C4-2B (cell line): ENCODE measurements at regions not wholly inside any gene's neighbourhood (a gene's known extent, or its start where the extent isn't known, plus 50 kb on each side); places are given as distances from the start of the nearest gene placed in this dataset.

Experiments
- H3K27ac ChIP-seq: fragments of 450-650 bp; 2 replicates; pipeline ENCODE4 v1.5.1; 2017
- ZFX ChIP-seq: fragments of 450-650 bp; IDR thresholded peaks from 2 replicates; pipeline ENCODE4 v1.6.1; 2017
- TF ChIP-seq, protein P1 (sequence below): fragments of 450-650 bp; conservative IDR thresholded peaks from 2 replicates; pipeline ENCODE4 v1.5.1; 2017; ENCODE audit warnings: mild to moderate bottlenecking

DNA sequence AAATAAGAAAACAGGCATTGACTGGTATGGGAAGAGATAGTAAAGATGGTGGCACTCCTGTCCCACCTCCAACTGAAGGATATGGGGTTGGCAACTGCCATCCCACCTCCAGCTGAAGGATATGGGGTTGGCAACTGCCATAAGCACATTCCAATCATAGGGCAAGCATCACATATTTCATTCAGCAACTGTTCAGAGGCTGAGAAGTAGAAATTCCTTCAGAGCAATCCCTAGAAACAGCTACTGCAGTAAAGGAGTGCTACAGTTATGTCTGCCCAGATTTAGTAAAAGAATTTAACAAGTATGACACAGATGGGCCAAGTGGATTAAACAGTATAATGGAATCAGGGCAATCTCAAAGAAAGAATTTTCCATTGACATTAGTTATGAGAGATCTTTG, 156.8 kb downstream of the IMPG2 start:
- no peak for TF ChIP-seq ZFX
- TF ChIP-seq, protein P1, sequence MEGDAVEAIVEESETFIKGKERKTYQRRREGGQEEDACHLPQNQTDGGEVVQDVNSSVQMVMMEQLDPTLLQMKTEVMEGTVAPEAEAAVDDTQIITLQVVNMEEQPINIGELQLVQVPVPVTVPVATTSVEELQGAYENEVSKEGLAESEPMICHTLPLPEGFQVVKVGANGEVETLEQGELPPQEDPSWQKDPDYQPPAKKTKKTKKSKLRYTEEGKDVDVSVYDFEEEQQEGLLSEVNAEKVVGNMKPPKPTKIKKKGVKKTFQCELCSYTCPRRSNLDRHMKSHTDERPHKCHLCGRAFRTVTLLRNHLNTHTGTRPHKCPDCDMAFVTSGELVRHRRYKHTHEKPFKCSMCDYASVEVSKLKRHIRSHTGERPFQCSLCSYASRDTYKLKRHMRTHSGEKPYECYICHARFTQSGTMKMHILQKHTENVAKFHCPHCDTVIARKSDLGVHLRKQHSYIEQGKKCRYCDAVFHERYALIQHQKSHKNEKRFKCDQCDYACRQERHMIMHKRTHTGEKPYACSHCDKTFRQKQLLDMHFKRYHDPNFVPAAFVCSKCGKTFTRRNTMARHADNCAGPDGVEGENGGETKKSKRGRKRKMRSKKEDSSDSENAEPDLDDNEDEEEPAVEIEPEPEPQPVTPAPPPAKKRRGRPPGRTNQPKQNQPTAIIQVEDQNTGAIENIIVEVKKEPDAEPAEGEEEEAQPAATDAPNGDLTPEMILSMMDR: no peak

DNA sequence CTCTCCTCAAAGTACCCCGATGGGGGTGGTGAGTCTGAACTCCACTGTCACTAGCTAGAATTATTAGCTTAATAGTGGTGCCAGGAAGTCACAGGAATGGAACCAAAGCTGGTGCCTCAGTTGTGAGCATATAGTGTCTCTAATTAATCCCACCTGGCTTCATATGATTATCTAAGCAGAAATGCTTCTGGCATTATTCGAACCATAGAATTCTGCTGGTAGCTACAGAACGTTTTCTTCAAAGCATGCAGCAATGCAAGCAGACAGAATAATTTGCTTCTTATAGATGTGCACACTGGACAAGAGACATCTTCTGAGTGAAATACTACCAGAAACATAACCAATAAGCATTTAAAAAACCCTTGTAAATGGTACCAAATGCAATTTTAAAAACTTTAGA, 160.9 kb downstream of the IMPG2 start:
- TF ChIP-seq, protein P1: no peak
- TF ChIP-seq ZFX: no peak

More for the DNA sequence above, 156.8 kb downstream of the IMPG2 start:
- no peak overlapping the region for H3K27ac ChIP-seq

DNA sequence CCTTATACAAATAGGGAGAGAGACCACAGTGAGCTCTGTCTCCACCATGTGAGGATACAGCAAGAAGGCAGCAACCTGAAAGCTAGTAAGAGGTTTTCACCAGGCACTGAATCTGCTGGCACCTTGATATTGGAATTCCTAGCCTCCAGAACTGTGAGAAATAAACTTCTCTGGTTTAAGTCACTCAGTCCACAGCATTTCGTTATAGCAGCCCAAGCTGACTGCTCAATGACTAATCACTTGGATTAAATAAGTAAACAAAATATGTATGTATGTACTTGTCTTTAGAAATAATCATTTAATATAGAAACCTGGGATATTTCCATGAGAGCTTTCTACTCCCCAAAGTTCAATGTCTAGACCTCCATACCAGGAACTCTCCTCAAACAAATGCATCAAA, 162.0 kb downstream of the IMPG2 start:
- TF ChIP-seq ZFX: no peak
- TF ChIP-seq, protein P1: no peak
- H3K27ac ChIP-seq: no peak overlapping the region

More for the DNA sequence above, 160.9 kb downstream of the IMPG2 start:
- no peak overlapping the region for H3K27ac ChIP-seq

DNA sequence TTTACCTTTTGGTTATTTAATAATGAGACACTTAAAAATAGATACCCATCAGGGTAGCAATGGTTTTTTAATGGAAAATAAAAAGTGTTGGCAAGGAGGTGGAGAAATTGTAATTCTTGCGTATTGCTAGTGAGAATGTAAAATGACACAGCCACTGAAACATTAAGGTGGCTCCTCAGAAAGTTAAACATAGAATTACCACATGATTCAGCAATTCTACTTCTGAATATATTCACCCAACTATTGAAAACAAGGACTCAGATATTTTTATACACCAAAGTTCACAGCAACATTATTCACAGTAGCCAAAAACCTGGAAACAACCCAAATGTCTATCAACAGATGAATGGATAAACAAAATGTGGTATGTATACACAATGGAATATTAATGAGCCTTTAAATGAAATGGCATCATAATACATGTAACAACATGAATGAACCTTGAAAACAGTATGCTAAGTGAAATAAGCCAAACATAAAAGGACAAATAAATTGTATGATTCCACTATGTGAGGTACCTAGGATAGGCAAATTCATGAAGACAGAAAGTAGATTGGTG, 163.5 kb downstream of the IMPG2 start:
- no peak for TF ChIP-seq ZFX
- TF ChIP-seq, protein P1: no peak
- no peak overlapping the region for H3K27ac ChIP-seq

DNA sequence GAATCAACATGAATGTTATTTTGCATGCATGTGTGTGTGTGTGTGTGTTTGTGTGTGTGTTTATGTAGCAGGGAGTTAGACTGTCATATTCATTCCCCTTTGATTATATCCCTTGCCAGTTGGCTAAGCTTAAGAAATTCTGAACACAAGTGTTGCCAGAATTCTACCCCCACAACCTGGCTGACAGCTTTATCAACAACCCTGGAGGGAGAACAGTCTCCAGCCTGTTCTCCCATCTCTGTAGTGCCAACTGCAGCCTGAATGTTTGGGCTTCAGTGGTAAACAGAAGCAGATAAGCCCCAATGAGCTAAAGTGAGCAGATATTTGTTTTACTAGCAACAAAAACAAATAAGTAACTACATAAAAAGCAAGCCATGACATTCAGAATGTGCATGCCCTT, 162.6 kb upstream of the ABI3BP start:
- H3K27ac ChIP-seq: no peak overlapping the region
- TF ChIP-seq ZFX: no peak
- TF ChIP-seq, protein P1: no peak

DNA sequence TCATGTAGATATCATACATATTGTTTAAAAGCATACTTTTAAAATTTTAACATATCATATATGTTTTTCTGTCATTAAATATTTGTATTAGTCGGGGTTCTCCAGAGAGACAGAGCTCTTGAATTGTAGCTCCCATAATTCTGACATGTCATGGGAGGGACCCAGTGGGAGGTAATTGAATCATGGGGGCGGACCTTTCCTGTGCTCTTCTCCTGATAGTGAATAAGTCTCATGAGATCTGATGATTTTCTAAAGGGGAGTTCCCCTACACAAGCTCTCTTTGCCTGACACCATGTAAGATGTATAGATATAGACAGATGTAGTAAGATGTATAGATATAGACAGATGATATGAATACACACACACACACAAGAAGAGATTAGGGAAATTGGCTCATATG, 161.2 kb upstream of the ABI3BP start:
- TF ChIP-seq, protein P1: no peak
- H3K27ac ChIP-seq: no peak overlapping the region

DNA sequence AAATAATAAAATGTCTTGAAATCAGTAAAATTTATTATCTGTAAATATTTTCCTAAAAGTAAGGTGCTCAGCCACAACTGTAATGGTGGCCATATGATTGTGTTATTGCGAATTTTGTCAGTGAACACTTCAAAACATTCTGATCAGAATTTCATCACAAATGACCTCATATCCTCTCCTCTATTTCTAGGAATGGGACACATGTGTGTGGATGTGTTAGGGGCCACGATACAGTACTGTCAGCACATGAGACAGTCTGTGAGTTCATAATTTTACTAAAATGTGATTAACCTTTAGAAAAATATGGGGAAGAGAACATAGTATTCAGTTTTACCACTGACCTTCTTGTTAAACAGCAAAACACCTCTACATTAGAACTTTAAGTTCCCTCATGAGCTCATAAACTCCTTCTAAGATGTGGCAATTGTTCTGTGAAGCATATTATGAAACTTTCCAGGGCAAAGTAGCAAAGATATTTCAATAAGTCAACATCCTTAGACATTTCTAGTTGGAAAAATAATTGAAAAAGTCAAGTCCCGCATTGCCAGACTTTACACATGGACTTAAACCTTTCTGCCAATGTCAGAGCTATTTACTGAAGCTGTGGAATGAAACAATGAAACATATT, 158.2 kb upstream of the ABI3BP start:
- TF ChIP-seq, protein P1: no peak
- TF ChIP-seq ZFX: no peak
- no peak overlapping the region for H3K27ac ChIP-seq
